Activated T-cell treated with anti-CD3 and anti-CD28 coated beads for 48 hours (primary cell): ENCODE measurements at regions not wholly inside any gene's neighbourhood (a gene's known extent, or its start where the extent isn't known, plus 50 kb on each side); places are given as distances from the start of the nearest gene placed in this dataset.
A peak's percentile ranks its signal among the peaks of the same experiment; 100 is the strongest.

Experiments used
- DNase-seq: peaks from one replicate; pipeline ENCODE4 v3.0.0-alpha.2; 2020; ENCODE audit warnings: low read depth

- no peak for DNase-seq
These were observed 161.3 kb upstream of the DAPK1 start for GRCh38 chr9:87336407-87336806.

DNA sequence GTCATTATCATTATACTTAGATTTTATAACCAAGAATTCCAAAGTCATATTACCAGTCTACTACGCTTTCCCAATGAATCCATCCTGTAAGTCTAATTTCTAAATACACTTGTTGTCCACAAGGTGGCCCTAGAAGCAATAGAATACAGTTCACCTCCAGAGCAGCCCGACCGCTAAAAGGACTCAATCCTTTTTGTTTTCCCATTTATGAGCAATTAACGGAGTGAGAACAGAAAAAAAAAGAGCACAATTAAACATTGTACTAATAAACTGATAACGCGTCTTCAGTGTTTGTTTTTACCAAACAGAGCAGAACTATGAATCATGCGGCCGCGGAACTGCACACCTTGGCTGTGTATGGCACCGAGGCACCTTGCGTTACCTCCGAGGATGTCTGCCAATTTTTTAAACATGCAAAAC lies 160.7 kb upstream of the DAPK1 start:
- DNase-seq = no peak

- DNase-seq = no peak
These were observed 160.2 kb upstream of the DAPK1 start for GRCh38 chr9:87337335-87338087.

DNA sequence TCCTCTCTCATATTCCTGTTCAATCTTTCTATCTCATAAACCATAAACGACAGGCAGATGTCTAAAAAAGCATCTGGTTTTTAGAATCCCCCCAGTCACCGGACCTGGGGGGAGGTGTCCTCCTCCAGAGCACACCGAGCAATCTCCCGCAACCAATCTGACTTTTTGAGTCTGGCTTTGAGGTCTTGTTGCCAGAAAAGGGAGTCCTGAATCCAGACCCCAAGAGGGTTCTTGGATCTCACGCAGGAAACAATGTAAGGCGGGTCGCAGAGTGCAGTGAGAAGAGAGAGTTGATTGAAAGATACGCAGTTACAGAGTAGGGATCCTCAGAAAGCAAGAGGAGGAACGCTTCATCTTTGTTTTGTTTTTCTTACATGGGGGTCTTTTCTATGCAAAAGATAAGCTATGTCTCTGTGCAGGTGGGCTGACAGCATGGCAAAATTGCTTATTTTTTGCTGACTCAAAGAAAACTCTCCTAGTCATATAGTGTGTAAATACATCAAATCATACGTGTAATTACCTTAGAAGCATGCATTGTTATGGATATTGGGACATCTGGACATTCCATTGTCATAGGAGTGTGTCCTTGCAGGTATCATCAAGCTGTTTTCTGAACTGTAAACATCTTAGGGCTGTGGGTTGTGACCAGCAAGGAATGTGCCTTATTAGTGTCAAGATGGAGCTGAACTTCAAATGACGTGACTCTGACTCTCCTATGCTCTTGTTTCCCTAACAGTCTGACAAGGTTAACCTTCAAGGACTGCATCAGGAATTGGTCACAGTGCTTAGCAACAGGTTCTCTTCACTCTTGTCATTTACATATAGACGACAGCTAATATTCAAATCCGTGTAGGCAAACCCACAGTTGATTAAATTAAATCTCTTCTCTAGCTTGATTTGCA lies 159.3 kb upstream of the DAPK1 start:
- no peak for DNase-seq

DNA sequence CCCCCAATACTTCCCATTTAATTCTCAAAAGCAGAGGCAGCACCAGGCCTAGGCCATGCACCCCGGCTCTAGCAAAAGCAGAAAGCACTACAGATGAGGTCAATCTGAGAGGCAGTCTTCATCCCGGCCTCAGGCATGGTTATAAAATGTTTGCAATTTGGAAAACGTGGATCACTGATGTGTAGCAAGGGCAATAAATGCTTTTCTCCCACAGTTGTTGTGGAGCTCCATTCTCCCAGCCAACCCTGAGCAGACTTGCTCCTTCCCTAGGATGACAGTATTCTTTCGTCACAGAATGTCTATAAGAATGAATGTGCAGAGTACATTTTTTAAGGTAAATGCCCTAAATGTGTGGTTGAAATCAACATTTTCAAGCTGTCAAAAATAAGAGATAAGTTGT lies 157.3 kb upstream of the DAPK1 start:
- no peak for DNase-seq

DNA sequence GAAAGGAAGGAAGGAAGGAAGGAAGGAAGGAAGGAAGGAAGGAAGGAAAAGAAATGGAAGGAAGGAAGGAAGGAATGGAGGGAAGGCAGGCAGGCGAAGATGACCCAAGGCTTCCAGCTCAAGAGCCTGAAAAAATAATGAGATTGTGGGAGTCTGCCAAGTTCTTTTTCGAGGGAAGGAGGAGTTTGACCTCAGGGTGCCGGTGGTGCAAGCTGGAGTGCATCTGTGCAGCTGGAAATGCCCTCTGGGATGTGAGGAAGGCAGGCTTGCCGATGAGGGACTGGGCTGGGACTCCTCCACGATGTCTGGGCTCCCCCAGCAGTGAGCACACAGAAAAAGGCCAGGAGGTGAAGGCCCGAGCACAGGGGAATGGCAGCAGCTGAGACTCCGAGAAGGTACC lies 154.9 kb upstream of the DAPK1 start:
- DNase-seq = no peak

GRCh38 chr9:87343816-87344430 lies 153.7 kb upstream of the DAPK1 start:
- no peak for DNase-seq

DNA sequence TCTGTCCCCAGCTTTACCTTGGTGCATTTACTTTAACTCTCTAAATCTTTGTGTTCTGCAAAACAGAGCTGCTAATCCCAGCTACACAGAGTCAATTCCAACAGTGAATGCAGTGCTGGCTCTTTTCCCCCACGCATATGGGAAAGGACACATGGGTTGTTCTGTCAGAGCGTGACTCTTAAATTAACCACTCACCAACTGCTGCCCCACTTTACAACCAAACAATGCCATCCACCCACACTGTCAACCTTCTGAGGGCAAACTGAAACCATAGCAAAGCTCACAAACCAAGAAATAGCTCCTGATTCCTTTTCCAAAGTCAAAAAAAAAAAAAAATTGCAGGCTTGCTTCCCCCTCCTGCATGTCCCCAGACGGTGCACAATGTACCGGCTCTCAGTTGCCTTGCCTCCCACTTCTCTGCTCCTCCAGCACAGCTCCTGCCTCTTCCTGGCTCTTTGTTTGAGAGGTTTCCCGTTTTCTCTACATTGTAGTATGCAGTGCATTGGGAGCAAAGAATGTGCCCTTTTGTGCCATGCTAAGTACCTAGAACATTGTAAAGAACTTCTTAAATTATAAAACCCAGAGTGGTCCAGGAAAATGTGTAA lies 151.5 kb upstream of the DAPK1 start:
- DNase-seq = no peak

DNA sequence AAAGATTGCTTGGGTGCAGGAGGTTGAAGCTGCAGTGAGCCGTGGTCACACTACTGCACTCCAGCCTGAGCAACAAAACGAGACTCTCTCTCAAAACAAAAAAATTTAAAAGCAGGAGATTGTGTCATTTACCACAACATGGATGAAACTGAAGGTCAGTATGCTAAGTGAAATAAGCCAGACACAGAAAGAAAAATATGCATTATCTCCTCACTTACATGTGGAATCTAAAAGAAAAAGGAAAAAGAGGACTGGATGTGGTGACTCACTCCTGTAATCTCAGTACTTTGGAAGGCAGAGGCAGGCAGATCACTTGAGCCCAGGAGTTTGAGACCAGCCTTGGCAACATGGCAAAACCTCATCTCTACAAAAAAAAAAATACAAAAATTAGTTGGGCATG lies 146.8 kb upstream of the DAPK1 start:
- no peak for DNase-seq

DNA sequence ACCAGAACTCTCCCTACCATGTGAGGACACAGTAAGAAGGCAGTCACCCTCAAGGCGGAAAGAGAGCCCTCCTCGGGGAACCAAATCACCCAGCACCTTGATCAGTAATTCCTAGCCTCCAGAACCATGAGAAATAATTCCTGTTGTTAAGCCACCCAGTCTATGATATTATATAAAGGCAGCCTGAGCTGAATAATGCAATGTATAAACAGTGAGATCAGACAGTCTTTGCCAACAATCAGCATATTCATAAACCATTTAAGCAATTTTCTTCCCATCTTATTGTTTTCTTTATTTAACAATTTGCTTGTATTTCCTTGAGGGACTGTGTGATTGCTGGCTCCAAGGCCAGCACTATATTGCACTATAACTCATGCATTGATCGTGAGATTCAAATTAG lies 144.4 kb upstream of the DAPK1 start:
- DNase-seq = no peak

DNA sequence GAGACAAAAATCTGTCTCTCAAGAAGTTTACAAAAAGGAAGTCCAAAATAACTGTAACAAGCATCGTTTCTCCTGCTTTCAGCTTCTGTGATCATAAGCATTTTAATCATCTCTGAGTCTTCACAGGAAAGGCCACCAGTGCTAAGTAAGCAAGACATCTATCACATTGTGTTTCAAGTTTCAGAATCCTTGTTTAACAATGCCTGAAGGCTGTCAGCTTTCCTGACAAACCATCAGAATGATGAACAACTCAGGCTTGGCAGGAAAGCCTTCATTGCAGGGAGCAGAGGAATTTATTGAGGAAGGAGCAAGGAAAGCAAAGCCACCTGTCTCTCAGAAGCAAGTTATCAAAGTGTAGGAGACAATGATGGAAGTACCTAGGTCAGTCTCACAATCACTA lies 143.5 kb upstream of the DAPK1 start:
- DNase-seq = no peak

DNA sequence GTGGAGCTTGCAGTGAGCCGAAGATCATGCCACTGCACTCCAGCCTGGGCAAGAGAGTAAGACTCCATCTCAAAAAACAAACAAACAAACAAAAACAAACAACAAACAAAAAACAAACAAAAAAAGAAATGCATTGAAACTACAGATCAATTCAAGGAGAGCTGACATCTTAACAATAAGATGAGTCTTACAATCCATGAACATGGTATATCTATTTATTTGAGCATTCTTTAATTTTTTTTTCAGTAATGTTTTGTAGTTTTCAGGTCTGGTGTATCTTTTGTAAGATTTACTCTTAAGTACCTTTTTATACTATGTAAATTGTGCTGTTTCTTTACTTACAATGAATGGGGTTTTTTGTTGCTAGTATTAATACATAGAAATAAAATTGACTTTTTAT lies 140.1 kb upstream of the DAPK1 start:
- DNase-seq = no peak

GRCh38 chr9:87359264-87359663 lies 138.4 kb upstream of the DAPK1 start:
- DNase-seq = no peak

GRCh38 chr9:87359958-87360601 lies 137.6 kb upstream of the DAPK1 start:
- no peak for DNase-seq

DNA sequence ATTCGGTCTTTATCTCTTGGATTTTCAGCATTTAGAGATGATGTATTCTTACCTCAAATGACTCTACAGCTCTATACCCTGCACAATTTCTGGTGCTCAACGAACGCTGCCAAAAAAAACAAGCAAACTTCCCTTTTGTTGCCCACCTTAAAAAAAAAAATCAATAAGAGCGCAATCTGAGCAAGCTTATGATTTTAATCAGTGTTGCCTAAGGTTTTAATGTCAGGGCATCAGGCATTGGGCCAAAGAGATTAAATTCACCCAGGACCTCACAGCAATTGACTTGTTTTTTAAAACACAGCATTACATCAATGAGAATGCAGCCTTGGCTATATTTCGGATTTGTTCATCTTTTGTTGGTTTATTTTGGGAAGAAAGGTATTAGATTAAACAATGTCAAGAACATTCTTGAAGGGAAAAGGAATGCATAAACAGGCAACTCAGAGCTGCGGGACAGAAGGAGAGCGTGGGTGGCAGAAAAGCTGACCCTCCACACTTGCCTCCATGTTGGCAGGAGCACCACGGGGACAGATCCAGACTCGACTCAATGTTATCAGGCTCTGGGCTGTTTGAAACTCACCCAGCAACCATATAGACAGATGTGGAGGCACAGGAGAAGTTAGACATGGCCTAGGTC lies 127.5 kb upstream of the DAPK1 start:
- no peak for DNase-seq

DNA sequence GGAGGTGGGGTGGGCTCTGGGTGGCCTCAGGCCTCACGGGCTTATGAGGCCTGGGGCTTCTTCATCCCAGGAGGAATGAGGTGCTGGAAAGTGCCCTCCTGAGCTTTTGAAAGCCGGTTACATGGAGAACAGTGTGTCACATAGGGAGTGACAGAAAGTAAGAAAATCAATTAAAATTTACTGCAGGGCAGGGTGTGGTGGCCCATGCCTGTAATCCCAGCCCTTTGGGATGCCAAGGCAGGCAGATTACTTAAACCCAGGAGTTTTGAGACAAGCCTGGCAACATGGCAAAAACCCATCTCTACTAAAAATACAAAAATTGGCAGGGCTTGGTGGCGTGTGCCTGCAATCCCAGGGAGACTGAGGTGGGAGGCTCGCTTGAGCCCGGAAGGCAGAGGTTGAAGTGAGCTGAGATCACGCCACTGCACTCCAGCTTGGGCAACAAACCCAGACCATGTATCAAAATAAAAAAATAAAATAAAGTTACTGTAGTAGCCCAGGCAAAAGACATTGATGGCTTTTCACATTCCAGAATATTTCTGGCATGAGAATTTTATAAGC lies 125.8 kb upstream of the DAPK1 start:
- DNase-seq = no peak

DNA sequence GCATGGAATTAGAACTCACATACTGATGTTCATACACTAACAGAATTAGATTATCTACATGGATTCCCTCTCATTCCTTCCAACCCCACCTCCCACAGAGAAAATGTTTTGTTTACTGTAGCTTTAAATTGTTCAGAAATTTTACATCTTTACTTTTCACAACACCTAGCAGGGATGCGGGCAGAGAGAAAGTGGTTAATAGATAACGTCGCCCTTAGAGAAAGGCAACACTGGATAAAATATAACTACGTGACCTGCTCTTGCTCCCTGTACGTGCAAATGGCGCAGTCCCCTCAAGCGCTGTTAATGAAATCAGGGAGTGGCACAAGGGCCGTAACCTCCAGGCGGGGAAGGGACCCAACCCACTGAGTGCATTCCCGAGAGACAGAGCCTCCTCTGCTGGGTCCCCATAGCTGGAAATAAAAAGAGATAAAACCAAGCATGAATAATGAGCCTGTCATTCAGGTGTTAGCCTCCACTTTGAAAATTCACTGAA lies 125.3 kb upstream of the DAPK1 start:
- no peak for DNase-seq

DNA sequence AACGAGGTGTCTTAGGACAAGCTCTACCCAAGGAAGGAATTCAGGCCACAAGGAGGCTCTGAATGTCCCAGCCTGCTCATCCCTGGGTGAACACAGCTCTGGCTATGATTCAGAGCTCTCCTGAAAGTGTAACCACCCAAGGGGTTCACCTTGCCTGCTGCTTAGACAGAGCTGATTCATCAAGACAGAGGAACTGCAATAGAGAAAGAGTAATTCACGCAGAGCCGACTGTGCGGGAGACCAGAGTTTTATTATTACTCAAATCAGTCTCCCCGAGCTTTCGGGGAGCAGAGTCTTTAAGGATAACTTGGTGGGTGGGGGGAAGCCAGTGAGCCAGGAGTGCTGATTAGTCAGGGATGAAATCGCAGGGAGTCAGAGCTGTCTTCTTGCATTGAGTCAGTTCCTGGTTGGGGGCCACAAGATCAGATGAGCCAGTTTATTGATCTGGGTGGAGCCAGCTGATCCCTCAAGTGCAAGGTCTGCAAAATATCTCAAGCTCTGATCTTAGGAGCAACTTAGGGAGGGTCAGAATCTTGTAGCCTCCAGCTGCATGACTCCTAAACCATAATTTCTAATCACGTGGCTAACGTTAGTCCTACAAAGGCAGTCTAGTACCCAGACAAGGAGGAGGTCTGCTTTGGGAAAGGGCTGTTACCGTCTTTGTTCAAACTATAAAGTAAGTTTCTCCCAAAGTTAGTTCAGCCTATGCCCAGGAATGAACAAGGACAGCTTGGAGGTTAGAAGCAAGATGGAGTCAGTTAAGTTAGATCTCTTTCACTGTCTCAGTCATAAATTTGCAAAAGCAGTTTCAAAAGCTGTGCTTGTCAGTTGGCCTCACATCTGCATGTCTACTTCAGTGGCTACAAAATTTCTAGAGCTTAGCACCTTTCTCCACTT lies 123.4 kb upstream of the DAPK1 start:
- DNase-seq = peak; percentile 43

DNA sequence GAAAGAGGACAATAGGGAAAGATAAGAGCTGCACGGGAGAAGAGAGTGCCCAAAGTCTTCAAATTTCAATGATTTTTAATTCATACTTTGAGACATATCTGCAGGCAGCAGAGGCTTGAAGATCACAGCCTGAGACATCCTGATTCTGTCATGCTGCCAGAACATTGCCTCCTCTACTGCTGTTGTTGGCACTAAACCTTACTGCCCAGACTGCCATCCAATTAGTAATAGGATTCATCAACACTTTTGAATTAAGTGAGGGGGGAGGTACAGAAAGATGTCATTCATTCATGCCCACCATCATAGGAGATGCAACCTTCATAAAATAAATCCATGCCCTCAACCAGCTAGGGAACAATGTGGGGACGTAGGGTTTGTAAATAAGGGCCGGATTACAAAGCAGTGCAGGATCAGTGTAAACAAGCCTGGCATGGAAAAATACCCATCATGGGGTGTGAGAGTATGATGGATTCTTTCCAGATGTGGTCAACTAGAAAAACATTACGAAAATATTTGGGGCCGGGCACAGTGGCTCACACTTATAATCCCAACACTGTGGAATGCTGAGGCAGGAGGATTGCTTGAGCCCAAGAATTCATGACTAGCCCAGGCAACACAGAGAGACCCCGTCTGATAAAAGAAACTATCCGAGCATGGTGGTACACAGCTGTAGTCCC lies 122.1 kb upstream of the DAPK1 start:
- no peak for DNase-seq
